GM12891 (cell line): ENCODE measurements at regions not wholly inside any gene's neighbourhood (a gene's known extent, or its start where the extent isn't known, plus 50 kb on each side); places are given as distances from the start of the nearest gene placed in this dataset.

Experiments
- PAX5 ChIP-seq: IDR thresholded peaks from 2 replicates; pipeline ENCODE4 v1.6.1; 2011; ENCODE audit warnings: low read length, moderate library complexity, mild to moderate bottlenecking; ENCODE audit not compliant: insufficient read depth, severe bottlenecking
- POLR2A ChIP-seq: IDR thresholded peaks from 2 replicates; pipeline ENCODE4 v1.6.1; 2011; ENCODE audit warnings: low read depth, low read length, control low read depth
- POLR2AphosphoS5 ChIP-seq: IDR thresholded peaks from 2 replicates; pipeline ENCODE4 v1.6.1; 2011; ENCODE audit warnings: low read depth, low read length, control low read depth
- POU2F2 ChIP-seq: IDR thresholded peaks from 2 replicates; pipeline ENCODE4 v1.6.1; 2011; ENCODE audit warnings: low read depth, mild to moderate bottlenecking, control low read depth, low read length, moderate library complexity
- SPI1 ChIP-seq: IDR thresholded peaks from 2 replicates; pipeline ENCODE4 v1.6.1; 2011; ENCODE audit warnings: low read depth, low read length, control low read depth
- TAF1 ChIP-seq: IDR thresholded peaks from 2 replicates; pipeline ENCODE4 v1.6.1; 2011; ENCODE audit warnings: low read depth, low read length, control low read depth

DNA sequence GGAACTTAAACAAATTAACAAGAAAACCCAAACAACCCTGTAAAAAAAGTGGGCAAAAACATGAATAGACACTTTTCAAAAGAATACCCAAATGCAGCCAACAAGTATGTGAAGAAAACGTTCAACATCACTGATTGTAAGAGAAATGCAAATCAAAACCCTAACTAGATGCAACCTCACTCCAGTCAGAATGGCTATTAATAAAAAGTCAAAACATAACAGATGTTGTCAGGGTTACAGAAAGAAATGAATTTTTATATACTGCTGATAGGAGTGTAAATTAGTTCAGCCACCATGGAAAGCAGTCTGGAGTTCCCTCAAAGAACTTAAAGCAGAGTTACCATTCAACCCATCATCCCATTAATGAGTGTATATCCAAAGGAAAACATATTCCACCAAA, 479.0 kb downstream of the MTRR start:
- TF ChIP-seq POLR2A (no peak), TAF1 (no peak), POLR2AphosphoS5 (no peak), SPI1 (no peak), PAX5 (no peak), POU2F2 (no peak)
